ENCODE measurements at regions not wholly inside any gene's neighbourhood (a gene's known extent, or its start where the extent isn't known, plus 50 kb on each side); places are given as distances from the start of the nearest gene placed in this dataset.

GRCh38 chr14:101232340-101233020 is 328.8 kb upstream of the DIO3 start:
- TF ChIP-seq FOXP2 (optimal IDR thresholded peaks at IDR 0.05; ENCODE audit: borderline replicate concordance, extremely low read depth, extremely low read length, insufficient read depth) = no peak
- no peak for TF ChIP-seq SIN3A (IDR thresholded peaks at IDR 0.05; ENCODE audit: borderline replicate concordance, insufficient read depth, low read length)
- TF ChIP-seq TAF1 (IDR thresholded peaks at IDR 0.05; ENCODE audit: borderline replicate concordance, insufficient read depth, low read length) = no peak
- no peak for TF ChIP-seq POLR2AphosphoS5 (IDR thresholded peaks at IDR 0.05; ENCODE audit: low read depth, low read length)

GRCh38 chr14:101233021-101233366 is 328.3 kb upstream of the DIO3 start:
- TF ChIP-seq SIN3A (IDR thresholded peaks at IDR 0.05; ENCODE audit: borderline replicate concordance, insufficient read depth, low read length) (no peak), TAF1 (IDR thresholded peaks at IDR 0.05; ENCODE audit: borderline replicate concordance, insufficient read depth, low read length) (no peak), FOXP2 (optimal IDR thresholded peaks at IDR 0.05; ENCODE audit: borderline replicate concordance, extremely low read depth, extremely low read length, insufficient read depth) (no peak), POLR2AphosphoS5 (IDR thresholded peaks at IDR 0.05; ENCODE audit: low read depth, low read length) (no peak), REST (IDR thresholded peaks at IDR 0.05; ENCODE audit: insufficient read depth in 1 of 2, low read depth in 2 of 2, low read length in 2 of 2) (no peak)

GRCh38 chr14:101233391-101233790 is 327.9 kb upstream of the DIO3 start:
- no peak for TF ChIP-seq REST (IDR thresholded peaks at IDR 0.05; ENCODE audit: insufficient read depth in 1 of 2, low read depth in 2 of 2, low read length in 2 of 2)
- TF ChIP-seq FOXP2 (optimal IDR thresholded peaks at IDR 0.05; ENCODE audit: borderline replicate concordance, extremely low read depth, extremely low read length, insufficient read depth) = no peak
- no peak for TF ChIP-seq TAF1 (IDR thresholded peaks at IDR 0.05; ENCODE audit: borderline replicate concordance, insufficient read depth, low read length)
- no peak for TF ChIP-seq POLR2AphosphoS5 (IDR thresholded peaks at IDR 0.05; ENCODE audit: low read depth, low read length)
- TF ChIP-seq SIN3A (IDR thresholded peaks at IDR 0.05; ENCODE audit: borderline replicate concordance, insufficient read depth, low read length) = no peak

- no peak for TF ChIP-seq FOXP2 (optimal IDR thresholded peaks at IDR 0.05; ENCODE audit: borderline replicate concordance, extremely low read depth, extremely low read length, insufficient read depth)
- TF ChIP-seq REST (IDR thresholded peaks at IDR 0.05; ENCODE audit: insufficient read depth in 1 of 2, low read depth in 2 of 2, low read length in 2 of 2) = no peak
- no peak for TF ChIP-seq SIN3A (IDR thresholded peaks at IDR 0.05; ENCODE audit: borderline replicate concordance, insufficient read depth, low read length)
- TF ChIP-seq POLR2AphosphoS5 (IDR thresholded peaks at IDR 0.05; ENCODE audit: low read depth, low read length) = no peak
- TF ChIP-seq TAF1 (IDR thresholded peaks at IDR 0.05; ENCODE audit: borderline replicate concordance, insufficient read depth, low read length) = no peak
These were observed 327.5 kb upstream of the DIO3 start for GRCh38 chr14:101233808-101234207.

GRCh38 chr14:101234244-101234937 is 326.9 kb upstream of the DIO3 start:
- no peak for TF ChIP-seq TAF1 (IDR thresholded peaks at IDR 0.05; ENCODE audit: borderline replicate concordance, insufficient read depth, low read length)
- TF ChIP-seq REST (IDR thresholded peaks at IDR 0.05; ENCODE audit: insufficient read depth in 1 of 2, low read depth in 2 of 2, low read length in 2 of 2) = no peak
- TF ChIP-seq SIN3A (IDR thresholded peaks at IDR 0.05; ENCODE audit: borderline replicate concordance, insufficient read depth, low read length) = no peak
- TF ChIP-seq POLR2AphosphoS5 (IDR thresholded peaks at IDR 0.05; ENCODE audit: low read depth, low read length) = no peak
- TF ChIP-seq FOXP2 (optimal IDR thresholded peaks at IDR 0.05; ENCODE audit: borderline replicate concordance, extremely low read depth, extremely low read length, insufficient read depth) = no peak

Data from PFSK-1 (cell line).